ENCODE measurements at regions not wholly inside any gene's neighbourhood (a gene's known extent, or its start where the extent isn't known, plus 50 kb on each side); places are given as distances from the start of the nearest gene placed in this dataset.

DNA sequence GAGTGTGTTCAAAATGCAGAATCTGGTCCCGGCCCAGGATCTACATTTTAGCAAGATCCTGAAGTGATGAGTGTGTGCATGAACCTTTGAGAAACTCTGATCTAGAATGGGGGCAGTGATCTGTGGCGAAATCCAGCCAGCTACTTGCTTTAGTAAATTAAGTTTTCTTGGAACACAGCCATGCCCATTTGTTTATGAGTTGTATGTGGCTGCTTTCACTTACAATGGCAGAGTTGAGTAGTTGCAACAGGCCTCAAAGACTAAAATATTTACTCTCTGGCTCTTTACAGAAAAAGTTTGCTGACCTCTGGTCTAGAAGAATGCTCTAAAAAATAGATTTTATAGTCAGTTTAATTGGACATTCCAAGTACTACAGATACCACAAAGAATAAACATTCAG, 588.3 kb downstream of the BNC2 start:
- Mint-ChIP-seq H3K36me3 (ENCODE audit: insufficient read depth, unreplicated experiment) (no peaks in the 10 kb centered on the region), H3K9me3 (ENCODE audit: unreplicated experiment) (no peaks in the 10 kb centered on the region), H3K27me3 (ENCODE audit: insufficient read depth, unreplicated experiment) (no peaks in the 10 kb centered on the region), H3K27ac (ENCODE audit: unreplicated experiment) (no peak overlapping the region), H3K4me3 (ENCODE audit: unreplicated experiment) (no peak overlapping the region), H3K4me1 (ENCODE audit: low read depth, unreplicated experiment) (no peaks in the 10 kb centered on the region)
- H3K4me1 ChIP-seq = no peaks in the 10 kb centered on the region
- TF ChIP-seq, protein P1, sequence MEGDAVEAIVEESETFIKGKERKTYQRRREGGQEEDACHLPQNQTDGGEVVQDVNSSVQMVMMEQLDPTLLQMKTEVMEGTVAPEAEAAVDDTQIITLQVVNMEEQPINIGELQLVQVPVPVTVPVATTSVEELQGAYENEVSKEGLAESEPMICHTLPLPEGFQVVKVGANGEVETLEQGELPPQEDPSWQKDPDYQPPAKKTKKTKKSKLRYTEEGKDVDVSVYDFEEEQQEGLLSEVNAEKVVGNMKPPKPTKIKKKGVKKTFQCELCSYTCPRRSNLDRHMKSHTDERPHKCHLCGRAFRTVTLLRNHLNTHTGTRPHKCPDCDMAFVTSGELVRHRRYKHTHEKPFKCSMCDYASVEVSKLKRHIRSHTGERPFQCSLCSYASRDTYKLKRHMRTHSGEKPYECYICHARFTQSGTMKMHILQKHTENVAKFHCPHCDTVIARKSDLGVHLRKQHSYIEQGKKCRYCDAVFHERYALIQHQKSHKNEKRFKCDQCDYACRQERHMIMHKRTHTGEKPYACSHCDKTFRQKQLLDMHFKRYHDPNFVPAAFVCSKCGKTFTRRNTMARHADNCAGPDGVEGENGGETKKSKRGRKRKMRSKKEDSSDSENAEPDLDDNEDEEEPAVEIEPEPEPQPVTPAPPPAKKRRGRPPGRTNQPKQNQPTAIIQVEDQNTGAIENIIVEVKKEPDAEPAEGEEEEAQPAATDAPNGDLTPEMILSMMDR (IDR thresholded peaks at IDR 0.05; ENCODE audit: insufficient read depth in 1 of 2, low read depth in 1 of 2, low read length in 1 of 2, severe bottlenecking in 1 of 2, unreplicated experiment in 1 of 2) = no peak
- H3K27me3 ChIP-seq (replicated peaks; ENCODE audit: control insufficient read depth, insufficient read depth, low read length) = no peaks in the 10 kb centered on the region
- DNase-seq = no peak
- POLR2A ChIA-PET = no interaction called here
- no TSS peak for BruUV-seq (replicated peaks)
- intact Hi-C loops (cut with micrococcal nuclease; ENCODE audit: unreplicated experiment) = no loop called here
- H3K4me3 ChIP-seq (ENCODE audit: low read depth, low read length) = no peak overlapping the region
- CTCF ChIA-PET = no interaction called here
- no peaks in the 10 kb centered on the region for H3K36me3 ChIP-seq (ENCODE audit: control insufficient read depth, insufficient read depth, low read length)
- H3K9me3 ChIP-seq = no peaks in the 10 kb centered on the region

DNA sequence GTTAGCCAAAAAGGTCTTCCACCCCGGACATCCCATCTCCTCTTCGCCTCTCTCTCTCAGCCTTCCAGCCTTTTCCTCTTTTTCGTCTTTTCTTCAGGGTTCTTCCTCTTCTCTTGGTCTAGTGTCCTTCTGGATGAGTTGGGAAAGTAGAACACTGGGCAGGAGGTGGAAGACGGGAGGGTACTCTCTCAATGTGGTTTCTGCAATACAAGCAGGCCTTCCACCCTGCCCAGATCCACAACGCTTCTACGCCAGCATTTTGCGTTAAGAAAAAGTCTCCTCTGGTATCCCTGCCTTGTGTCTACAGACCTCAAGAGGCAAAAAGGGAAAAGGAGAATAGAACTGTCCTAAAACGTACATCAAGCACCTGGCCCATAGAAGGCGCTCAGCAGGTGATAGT, 587.8 kb downstream of the BNC2 start:
- no peaks in the 10 kb centered on the region for H3K9me3 Mint-ChIP-seq (ENCODE audit: unreplicated experiment)
- CTCF ChIA-PET = no interaction called here
- no peak for DNase-seq
- H3K27me3 Mint-ChIP-seq (ENCODE audit: insufficient read depth, unreplicated experiment) = no peaks in the 10 kb centered on the region
- no peaks in the 10 kb centered on the region for H3K4me1 Mint-ChIP-seq (ENCODE audit: low read depth, unreplicated experiment)
- POLR2A ChIA-PET = no interaction called here
- TF ChIP-seq, protein P1 (IDR thresholded peaks at IDR 0.05; ENCODE audit: insufficient read depth in 1 of 2, low read depth in 1 of 2, low read length in 1 of 2, severe bottlenecking in 1 of 2, unreplicated experiment in 1 of 2) = no peak
- no peak overlapping the region for H3K4me3 Mint-ChIP-seq (ENCODE audit: unreplicated experiment)
- no peak overlapping the region for H3K27ac Mint-ChIP-seq (ENCODE audit: unreplicated experiment)
- BruUV-seq (replicated peaks) = no TSS peak
- Histone ChIP-seq H3K36me3 (ENCODE audit: control insufficient read depth, insufficient read depth, low read length) (no peaks in the 10 kb centered on the region), H3K9me3 (no peaks in the 10 kb centered on the region), H3K4me3 (ENCODE audit: low read depth, low read length) (no peak overlapping the region), H3K27me3 (replicated peaks; ENCODE audit: control insufficient read depth, insufficient read depth, low read length) (no peaks in the 10 kb centered on the region), H3K4me1 (no peaks in the 10 kb centered on the region)
- intact Hi-C loops (cut with micrococcal nuclease; ENCODE audit: unreplicated experiment) = no loop called here
- H3K36me3 Mint-ChIP-seq (ENCODE audit: insufficient read depth, unreplicated experiment) = no peaks in the 10 kb centered on the region

DNA sequence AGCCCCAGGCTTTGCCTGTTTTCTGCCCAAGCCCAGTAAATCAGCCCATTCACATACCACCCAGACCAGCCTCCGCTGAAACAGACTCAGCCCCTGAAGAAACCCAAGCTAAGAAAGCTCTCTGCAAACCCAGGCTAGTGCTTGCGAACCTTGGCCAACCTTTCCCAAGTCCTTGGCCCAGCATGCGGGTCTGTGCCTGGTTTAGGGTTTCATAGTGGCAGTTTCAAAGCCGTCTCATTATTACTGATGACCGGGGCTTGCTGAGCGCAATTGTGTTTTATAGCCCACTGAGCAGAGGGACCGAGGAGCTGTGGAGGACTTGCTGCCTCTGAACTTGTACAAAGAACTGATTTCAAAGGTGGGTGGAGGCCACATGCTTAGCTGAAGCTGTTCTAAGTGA, 584.3 kb downstream of the BNC2 start:
- H3K4me1 Mint-ChIP-seq (ENCODE audit: low read depth, unreplicated experiment) = no peaks in the 10 kb centered on the region
- H3K27ac Mint-ChIP-seq (ENCODE audit: unreplicated experiment) = no peak overlapping the region
- BruUV-seq (replicated peaks) = no TSS peak
- Histone ChIP-seq H3K36me3 (ENCODE audit: control insufficient read depth, insufficient read depth, low read length) (no peaks in the 10 kb centered on the region), H3K4me1 (no peaks in the 10 kb centered on the region), H3K9me3 (no peaks in the 10 kb centered on the region), H3K27me3 (replicated peaks; ENCODE audit: control insufficient read depth, insufficient read depth, low read length) (no peaks in the 10 kb centered on the region), H3K4me3 (ENCODE audit: low read depth, low read length) (no peak overlapping the region)
- H3K36me3 Mint-ChIP-seq (ENCODE audit: insufficient read depth, unreplicated experiment) = no peaks in the 10 kb centered on the region
- CTCF ChIA-PET = no interaction called here
- H3K4me3 Mint-ChIP-seq (ENCODE audit: unreplicated experiment) = no peak overlapping the region
- POLR2A ChIA-PET = no interaction called here
- no peaks in the 10 kb centered on the region for H3K27me3 Mint-ChIP-seq (ENCODE audit: insufficient read depth, unreplicated experiment)
- TF ChIP-seq, protein P1 (IDR thresholded peaks at IDR 0.05; ENCODE audit: insufficient read depth in 1 of 2, low read depth in 1 of 2, low read length in 1 of 2, severe bottlenecking in 1 of 2, unreplicated experiment in 1 of 2) = no peak
- H3K9me3 Mint-ChIP-seq (ENCODE audit: unreplicated experiment) = no peaks in the 10 kb centered on the region
- DNase-seq = no peak
- intact Hi-C loops (cut with micrococcal nuclease; ENCODE audit: unreplicated experiment) = no loop called here

Data from Caco-2 (cell line).